Middle frontal gyrus (tissue), 1 donor: ENCODE measurements at regions not wholly inside any gene's neighbourhood (a gene's known extent, or its start where the extent isn't known, plus 50 kb on each side); places are given as distances from the start of the nearest gene placed in this dataset.
"Not testable (repeated sequence)": the region's sequence is repeated elsewhere in the genome, so short reads cannot be mapped to it uniquely, and the experiment has no call there.

Experiments
- DNase-seq: peaks from one replicate; pipeline ENCODE4 v3.0.0-alpha.2; 2015; ENCODE audit warnings: low spot score; ENCODE audit errors: extremely low spot score

DNA sequence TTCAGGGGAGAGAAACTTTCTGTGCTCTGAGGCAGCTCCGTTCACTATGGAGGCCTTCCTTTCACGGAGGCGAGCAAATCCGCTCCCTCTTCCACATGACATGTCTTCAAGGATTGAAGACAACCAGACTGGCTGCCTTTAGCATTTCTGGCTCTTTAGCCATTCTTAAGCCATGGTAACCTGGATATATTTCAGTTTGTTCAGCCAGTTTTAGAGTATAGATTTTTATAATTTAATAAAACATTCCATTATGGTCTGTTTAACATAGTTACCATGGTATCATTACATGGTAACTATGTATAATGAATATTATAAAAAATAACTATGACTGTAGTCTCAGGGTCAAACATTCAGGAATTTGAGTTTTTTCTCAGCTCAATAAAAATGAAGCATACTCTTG, 54.2 kb upstream of the NFIA start:
- DNase-seq, result no peak

DNA sequence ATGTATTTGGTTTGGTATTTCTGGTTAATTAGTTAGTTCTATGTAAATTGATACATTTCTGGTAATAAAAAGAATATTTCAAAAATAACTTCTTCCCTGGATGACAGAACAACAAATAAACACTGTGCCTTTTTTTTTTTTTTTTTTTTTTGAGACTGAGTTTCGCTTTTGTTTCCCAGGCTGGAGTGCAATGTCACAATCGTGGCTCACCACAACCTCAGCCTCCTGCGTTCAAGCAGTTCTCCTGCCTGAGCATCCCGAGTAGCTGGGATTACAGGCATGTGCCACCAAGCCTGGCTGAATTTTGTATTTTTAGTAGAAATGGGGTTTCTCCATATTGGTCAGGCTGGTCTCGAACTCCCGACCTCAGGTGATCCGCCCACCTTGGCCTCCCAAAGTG, 64.3 kb upstream of the NFIA start:
- not testable (repeated sequence) for DNase-seq

DNA sequence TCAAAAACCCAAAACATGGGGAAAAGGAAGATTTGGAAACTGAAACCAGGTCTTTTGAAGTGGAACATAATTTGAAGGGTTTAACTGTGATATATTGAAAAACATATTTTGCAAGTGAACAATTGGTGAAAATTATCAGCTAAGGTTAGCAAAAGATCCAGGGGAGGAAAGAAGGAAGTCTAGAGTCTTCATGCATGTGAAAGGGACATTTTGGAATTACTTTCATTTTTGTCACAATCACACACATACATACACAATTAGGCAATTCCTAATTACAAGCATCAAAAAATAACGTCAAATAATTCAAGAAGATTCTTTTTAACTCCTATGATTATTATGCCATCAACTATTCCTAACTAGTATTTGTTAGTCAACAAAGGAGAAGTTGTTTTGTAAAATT, 64.7 kb upstream of the NFIA start:
- DNase-seq, result no peak

DNA sequence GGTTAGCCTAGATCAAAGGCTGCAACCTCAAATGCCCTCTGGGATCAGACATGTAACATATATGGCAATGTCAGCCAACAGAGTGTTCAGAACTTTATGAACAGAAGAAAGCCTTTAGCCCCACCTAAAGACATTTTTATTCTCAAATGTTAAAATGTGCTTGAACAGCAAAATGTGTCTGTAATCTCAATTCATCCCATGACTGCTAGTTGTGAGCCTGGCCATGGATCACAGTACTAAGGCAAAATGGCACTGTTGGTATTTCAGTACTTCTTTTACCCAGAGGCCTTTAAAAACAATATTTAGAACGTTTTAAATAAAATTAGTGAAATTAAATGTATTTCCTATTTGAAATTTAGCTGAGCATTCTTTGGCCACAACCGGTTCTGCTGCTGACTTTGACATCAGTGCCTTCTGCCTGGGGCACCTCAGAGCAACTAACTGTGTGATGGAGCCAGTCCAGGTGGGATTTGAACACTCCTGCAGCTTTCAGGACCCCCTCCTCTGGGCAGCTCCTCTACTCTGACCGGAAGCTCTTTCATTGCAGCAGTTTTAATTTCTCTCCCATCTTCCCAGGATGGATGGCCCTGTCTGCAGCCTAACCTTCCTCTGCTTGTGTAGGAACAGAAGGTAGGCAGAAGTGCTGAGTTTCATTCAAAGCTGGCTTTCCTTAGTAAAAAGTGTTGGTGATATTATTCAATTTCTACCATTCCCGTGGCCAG, 68.3 kb upstream of the NFIA start:
- no peak for DNase-seq

DNA sequence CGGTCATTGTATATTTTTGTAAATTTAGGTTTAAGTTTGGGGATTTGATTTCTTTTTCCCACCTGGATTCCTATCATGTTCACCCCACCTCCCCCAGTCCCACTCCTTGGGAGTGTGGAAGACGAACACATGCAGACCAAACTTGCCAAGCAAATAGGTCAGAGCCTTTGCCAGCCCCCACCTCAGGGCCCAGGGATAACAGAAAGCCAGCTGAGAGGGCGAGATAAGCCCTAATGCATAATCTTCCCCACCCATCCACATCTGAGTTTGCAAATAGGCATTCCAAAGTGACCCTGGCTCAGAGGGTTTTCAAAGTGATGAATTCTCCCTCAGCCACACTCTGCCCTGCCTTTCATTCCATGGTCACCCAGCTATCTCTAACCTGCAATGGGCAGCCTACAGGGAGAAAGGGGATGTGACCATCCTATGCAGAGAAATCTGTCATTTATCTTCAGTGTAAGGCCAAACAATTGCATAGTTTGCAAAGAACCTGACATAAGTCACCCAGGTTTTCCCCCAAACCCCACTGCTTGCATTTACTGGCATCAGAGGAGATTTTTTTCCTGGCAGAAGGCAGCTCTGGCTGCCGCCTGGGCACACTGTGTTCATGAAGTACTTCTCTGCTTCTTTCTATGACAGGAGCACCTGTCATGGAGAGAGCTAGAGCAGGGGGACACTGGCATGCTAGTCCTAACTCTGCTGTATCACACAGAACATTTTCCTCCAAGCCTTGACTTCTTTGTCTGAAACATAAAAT, 69.0 kb upstream of the NFIA start:
- no peak for DNase-seq

DNA sequence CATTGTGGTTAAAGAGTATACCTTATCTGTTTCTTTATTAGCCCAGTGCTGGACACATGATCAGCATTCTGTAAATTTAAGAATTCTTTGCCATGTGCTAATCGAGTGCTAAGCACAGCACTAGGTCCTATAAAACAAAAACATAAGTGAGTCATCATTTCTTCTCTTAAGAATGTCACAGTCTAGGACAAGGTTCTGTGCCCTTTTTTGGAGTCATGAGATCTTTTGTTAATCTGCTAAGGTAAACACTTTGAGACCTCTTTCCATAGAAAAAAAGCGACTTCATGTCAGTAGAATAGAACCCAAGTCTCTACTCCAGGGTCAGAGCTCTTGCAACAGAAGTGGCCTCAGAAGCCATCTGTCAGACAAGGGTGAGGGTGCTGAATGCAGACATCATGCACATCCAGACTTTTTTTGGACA, 70.0 kb upstream of the NFIA start:
- no peak for DNase-seq

DNA sequence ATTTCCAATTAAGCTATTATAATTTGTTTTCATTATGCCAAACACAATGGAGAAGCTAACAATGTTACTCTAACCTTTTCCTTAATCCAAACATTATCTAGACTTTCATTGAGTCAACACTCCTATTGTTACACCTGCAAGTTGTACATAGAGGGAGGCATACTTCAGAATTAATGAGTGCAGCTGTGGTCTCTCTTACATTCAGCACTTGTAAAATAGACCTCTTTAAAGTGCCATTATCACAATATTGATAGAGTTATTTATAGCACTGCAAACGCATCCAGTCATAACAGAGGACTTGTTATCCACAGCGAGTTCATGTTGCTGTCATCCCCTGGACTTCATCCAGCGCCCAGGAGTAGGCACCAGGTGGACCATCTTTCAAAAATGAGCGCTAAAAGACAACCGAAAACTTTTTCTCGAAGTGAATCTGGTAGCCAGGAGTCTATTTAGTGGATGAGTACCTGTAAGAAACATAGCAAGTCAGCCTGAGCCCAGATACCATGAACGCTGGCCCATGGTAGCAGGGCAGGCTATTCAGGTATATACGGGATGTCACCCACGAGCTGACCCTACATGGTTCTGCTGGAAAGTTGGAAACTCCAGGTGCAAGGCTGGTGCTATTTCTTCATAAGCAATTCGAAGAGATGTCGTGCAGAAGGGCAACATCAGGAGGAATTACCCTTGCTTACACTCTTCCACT, 70.6 kb upstream of the NFIA start:
- no peak for DNase-seq

DNA sequence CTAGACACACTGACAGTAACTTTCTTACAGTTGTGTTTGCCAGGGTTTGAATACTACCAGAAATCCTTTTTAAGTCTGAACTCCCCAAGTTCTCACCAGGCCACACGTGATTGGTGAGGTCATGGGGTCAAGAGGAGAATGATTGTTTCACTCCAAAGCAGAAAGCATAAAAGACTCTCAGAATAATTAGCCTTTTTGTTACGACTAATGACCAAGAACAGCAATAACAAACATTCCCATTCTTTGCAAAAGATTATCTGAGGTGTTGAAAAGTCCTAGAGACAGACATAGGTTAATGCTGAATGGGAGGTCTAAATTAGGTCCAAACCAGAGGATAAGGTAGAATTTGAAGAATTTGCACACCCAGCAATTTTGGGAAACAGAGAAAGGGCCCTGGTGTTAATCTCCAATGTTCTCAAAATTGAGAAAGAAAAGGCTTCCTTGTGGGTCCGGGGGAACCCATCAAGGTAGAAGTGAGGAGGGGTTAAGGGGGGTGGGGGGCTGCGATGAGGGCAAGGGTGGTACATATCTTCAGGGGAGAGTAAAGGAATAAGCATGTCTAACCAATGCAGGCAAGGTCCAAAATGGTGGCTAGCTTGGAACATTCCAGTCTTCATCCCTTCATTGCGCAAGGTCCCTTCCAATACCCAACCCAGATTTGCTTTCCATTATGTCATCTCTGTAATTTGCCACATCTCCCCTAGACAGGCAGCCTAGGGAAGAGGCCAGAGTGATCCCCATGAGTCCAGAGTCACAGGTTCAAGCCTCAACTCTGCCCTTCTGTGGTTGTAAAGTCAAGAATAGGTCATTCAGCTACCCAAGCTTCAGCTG, 74.6 kb upstream of the NFIA start:
- DNase-seq, result no peak

DNA sequence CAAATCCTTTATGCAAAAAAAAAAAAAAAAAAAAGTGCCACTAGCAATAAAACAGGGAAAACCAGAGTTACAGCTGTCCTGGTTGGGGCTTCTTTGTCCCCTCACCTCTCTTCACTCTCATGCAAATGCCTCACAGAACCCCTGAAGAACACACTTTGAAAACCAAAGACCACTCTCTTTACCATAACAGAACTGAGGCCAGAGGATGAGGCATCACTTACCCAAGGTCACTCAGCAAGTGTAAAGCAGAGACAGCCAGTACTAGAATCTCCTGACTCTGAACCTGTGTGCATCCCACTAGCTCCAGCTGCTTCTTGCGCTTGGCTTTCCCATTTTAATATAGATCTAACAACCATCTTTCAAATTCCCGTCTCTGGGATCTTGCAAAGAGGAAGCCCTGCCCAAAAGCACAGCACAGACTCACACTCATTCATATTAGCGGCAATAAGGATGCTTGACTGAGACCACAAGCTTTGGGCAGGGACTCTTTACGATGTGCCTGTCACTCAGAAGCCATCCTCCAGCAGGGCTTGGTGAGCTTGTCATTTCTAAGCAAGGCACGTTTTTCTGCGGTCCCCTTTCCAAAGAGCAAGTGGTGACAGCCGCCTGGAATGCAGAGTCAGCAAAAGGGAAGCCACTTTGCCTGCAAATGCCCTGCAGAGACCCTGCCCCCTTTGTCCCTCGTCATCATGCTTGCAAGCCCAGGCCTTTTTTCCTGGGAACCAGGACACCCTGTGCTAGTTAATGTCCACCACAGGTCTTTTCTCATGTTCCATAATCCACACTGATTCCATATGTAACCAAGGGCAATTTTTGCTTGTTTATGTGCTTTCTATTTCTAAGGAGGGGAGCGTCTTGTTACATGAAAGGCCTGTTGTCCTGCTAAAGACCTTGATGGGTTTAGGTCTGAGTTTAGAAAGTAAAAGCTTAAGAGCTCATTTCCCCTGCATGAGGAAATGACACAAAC, 76.5 kb upstream of the NFIA start:
- DNase-seq, result no peak

DNA sequence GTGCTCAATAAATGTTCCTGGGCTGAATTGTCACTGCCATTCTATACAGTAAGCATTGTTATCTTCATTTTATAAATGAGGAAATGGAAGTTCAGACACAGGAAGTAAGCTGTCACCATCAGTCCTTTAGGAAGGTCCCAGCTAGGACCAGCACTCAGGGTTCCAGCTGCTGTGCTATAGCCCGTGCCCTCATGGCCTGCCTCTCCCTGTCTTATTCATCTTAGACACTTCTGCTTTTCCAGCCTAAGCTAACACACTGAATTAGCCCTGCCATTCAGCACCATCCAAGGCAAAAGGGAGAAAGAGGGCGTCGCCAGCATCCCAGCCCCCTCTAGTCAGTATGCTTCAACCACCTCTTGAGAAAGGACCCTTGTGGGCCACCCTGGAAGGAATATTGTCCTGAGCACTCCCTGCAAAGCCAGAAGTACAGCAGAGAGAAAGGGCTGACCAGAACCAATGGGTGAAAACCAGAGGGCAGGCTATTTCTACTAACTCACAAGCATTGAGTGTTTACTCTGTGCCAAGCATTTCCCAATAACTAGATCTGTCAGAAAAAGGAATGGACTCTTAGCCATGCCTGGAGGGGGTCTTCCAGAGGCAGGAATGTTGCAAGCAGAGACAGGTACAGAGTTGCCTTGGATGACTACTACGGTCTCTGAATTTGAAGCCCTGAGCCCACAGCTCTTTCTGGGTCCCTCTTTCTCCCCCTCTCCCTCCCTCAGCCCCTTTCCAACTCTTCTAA, 77.9 kb upstream of the NFIA start:
- no peak for DNase-seq

DNA sequence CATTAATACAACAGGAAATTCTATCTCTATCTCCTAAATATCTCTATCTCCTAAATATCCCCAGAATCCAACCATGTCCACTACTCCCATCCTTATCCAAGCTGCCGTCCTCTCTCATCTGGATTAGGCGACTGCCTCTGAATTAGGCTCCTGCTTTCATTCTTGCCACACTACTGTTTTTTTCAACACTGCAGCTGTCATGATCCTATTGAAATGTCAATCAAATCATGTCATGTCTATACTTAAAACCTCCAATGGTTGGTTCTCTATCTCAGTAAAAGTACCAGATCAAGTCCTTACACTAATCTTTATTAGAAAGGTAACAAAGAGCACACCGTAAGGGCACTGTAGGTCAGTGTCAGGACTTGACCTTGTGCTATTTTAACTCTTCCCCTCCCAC, 82.0 kb upstream of the NFIA start:
- no peak for DNase-seq

DNA sequence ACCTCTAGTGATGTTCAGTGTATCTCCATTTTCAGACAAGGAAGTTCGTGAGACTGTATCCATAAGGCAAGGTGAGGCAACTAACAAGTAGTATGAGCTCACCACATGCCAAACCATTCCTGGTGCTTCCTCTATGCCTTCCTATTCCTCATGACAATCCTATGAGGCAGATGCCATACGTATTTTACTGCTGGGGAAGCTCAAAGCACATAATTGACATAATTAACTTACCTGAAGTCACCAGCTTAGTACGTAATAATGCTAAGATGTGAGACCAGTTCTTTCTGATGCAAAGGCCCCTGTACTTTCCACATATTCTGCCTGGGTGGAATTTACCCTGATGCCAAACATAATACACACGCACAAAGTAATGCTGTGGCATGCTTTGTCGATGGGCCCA, 83.6 kb upstream of the NFIA start:
- DNase-seq, result no peak

DNA sequence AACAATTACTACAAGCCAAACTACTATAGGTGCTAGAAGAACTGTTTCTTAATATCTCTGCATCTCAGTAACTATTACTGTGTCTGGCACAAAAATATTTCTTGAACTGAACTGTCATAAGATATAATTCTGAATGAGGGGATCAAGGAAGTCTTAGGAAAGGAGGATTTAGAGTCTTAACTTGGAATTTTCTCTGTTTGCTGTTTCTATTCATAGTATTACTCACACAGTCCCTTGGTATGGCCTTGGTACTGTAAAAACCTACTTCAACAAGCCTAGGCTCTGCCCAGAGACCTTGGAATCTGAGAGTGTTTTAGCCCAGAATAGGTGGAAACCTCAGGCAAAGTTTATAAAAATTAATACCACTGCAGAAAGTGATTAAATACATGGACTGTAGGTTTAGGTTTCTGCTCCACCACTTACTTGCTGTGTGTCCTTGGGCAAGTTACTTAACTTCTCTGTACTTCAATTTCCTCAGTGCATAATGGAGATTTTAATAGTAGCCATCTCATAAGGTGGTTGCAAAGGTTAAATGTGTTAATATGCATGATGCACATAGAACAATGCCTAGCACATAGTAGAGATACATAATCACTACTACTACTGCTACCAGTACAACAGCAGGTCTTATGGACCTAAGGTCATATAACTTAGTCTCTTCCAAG, 87.4 kb upstream of the NFIA start:
- no peak for DNase-seq

DNA sequence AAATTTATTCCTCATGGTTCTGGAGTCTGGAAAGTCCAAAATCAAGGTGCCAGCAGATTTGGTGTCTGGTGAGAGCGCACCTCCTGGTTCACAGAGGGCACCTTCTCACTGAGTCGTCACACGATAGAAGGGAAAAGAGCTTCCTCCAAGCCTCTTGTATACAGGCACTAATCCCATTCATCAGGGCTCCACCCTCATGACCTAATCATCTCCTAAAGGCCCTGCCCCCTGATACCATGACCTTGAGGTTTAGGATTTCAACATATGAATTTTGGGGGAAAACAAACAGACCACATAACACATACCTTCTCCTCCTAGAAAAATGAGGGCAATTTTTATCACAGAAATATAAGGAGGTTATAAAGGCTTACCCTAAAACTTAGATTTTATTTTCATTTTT, 88.0 kb upstream of the NFIA start:
- no peak for DNase-seq

DNA sequence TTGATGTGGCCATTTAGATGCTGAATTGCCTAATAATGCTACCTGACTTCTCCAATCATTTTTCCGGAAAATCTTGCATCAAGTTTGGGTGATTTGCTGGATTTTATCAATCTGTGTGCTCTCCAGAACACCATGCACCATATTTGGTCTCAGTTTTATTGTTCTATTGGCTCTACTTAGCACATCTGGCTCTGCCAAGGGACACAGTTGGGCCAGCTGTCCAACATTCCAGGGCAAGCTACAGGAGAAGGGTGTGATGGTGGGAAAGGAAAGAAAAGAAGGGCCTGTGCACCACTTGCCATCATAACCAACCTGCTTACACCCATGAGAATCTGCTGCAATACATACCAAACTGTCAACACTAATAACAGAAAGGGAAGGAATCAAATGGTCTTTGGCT, 90.2 kb upstream of the NFIA start:
- DNase-seq, result no peak

DNA sequence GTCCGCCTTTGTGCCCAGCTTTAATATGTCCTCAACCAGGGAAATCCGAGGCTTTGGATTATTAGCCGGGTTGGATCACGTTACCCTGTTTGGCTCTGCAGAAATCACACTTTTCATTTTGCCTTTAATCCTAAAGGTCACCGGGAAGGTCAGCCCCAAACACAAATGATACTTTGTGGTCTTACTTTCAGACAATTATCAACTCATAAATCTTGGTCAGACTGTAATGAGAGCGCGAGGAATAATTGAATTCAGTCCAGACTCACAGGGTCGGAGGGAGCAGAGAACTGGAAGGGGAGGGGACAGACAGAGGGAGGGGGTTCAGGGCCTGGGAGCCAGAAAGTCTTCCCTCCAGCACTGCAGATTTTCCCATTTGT, 91.7 kb upstream of the NFIA start:
- no peak for DNase-seq

DNA sequence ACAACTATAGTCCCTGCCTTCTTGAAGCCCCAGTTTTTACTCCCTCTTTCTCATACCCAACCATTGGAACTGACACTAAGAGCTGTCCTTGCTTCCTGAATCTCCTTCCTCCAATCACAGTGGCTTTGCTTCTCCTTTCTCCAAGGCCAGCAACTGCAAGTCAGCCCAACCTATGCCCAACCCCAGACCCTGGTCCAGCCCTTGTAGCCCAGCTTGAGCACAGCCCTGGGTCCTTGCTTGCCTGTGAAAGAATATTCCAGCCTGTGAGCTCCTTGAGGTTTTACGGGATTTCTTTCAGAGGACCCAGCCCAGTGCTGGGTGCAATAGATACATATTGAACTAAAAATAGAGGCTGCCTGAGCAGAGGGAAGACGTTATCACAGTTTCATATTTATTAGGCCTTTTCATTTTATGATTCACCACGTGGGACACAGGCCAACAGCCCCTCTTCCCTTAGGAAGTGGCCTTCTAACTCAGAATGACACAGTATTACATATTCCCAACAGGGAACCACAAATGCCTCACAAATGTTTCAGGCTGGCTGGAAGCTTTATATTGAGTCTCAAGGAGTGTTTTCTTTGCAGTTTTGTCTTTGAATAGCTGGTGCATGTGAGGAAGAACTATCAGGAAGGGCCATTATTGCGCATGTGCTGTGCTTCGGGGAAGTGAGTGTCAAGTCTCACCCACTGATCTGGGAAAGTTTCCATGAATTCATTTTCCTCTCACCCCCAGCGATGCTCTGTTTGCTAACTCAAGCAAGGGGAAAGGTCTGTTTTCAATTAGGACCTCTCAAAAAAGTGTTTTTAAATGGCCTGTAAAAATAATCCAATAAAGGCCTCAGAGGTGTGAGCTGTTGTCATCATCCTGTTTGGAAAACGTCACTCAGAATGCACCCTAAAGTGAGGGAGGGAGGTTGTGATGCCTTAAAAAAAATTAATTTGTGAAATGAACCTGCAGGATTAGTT, 92.3 kb upstream of the NFIA start:
- no peak for DNase-seq

DNA sequence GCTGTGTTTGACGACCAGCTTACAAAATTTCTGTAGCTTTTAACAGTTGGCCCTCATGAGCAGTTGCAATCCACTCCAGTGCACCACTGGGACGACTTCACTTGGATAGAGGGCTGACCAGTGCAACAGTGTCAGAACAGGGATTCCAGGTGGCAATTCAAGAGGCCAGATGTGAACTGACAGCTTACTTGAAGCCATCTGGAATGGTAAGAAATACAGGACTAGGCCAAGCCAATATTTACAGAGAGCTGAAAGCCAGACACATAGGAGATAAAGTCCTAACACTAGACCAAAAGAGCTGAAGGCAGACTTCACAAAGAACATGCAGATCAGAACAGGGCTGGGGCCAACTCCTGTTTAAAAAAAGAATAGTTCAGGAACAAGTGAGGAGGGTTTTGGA, 93.5 kb upstream of the NFIA start:
- no peak for DNase-seq
